DMS153 treated with DMSO at 0.1 percent for 48 hours (cell line): ENCODE measurements at regions not wholly inside any gene's neighbourhood (a gene's known extent, or its start where the extent isn't known, plus 50 kb on each side); places are given as distances from the start of the nearest gene placed in this dataset.
"Not testable (repeated sequence)": the region's sequence is repeated elsewhere in the genome, so short reads cannot be mapped to it uniquely, and the experiment has no call there.

Experiments used
- DNase-seq: peaks from one replicate; lab custom pipeline; 2025; ENCODE audit not compliant: unreplicated experiment; lab: John Stamatoyannopoulos, UW

DNA sequence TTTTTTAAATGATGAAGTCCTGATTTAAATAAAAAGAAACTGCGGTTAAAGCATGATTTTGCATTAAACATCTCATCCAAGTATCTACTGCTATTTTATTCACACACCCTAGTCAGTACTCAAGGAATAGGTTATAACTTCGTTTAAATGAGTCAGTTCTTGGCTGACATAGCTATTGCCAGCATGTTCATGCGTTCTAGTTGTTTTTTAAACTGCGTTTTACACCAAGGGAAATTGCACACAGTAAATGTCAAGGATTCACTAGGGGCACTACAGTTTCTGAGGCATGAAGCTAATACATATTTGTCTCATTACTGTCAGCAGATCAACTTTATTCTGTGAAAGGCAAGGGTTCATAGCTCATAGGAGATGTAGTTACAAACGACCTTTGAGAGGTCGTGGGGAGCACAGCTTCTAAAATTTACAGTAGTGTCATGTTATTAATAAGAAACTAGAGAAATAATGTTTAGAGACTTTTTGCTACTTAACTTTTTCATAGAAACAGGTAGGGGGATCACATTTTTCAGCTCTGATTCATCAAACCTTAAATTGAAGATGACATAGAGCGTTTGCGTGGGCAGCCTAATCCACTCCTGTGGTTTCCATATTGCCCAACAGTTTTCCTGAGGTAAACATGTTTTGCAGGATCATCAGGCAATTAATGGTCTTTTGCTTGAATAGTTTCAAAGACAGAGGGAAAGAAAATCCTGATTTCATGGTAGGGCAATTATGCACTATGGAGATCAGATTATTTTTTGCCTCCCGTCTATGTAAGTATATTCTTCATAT is 2222.7 kb upstream of the WWC1 start:
- DNase-seq = no peak

DNA sequence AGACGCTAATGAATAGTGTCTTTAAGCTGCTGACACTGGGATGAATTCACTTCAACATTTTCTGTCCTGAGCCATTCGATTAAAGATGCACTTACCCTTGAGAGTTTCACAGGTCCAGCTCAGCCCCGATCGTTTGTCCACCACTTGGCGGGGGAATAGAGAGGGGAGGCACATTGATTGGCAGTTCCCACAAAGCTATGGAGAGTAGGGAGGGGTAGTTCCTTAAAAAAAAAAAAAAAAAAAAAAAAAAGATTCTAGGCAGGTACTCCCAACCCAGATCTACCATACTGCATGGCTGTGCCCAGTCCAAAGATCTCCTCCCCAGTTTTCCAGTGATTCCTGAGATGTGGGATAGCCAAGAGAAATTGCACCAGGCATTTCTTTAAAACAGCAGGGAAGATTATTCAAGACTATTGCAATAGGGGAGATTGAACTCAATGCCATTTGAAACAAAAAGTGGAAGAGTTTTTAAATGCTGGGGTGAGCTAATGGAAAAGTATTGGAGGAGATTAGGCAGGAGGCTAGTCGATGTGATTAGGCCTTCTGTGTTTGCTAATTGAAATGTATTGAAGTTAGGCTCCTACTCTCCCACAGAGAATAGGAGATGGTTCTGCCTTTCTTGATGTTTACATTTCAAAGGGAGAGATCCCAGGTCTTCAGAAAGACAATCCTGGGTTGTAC is 2217.4 kb upstream of the WWC1 start:
- DNase-seq = no peak

DNA sequence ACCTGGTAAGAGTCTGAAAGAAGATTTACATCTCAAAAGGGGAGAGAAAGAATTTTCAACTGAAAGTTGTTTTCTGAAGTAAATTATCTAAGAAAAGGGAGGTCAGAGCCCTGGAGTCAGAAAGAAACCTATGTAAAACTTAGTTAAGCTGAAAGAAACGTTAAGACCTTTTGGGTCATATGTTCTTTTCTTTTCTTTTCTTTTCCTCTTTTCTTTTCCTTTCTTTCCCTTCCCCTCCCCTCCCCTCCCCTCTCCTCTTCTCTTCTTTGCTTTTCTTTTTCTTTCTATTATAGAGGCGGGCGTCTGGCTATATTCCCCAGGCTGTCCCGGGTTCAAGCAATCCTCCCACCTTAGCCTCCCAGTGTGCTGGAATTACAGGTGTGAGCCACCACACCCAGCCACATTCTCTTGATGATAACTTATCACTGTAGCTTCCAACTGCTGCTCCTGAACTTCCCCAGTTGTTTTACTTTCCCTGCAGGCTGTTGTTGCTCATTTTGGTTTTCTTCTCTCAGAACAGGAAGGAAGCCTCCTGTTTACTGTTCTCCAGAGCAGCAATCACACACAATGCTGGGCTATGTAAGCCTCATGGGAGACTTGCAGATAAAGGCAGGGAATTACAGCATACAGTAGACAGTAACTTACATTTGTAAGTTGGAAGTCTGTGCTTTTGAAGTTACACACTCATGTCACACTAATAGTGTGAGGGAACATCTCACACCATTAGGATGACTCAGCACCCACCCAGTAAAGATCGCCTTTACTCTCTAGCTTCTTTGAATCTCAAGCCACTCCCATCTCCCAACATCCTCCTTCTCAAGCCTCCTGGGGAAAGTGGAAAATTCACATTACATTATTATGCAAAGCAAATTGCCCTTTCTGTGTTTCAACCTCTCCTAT is 2216.6 kb upstream of the WWC1 start:
- DNase-seq = no peak

DNA sequence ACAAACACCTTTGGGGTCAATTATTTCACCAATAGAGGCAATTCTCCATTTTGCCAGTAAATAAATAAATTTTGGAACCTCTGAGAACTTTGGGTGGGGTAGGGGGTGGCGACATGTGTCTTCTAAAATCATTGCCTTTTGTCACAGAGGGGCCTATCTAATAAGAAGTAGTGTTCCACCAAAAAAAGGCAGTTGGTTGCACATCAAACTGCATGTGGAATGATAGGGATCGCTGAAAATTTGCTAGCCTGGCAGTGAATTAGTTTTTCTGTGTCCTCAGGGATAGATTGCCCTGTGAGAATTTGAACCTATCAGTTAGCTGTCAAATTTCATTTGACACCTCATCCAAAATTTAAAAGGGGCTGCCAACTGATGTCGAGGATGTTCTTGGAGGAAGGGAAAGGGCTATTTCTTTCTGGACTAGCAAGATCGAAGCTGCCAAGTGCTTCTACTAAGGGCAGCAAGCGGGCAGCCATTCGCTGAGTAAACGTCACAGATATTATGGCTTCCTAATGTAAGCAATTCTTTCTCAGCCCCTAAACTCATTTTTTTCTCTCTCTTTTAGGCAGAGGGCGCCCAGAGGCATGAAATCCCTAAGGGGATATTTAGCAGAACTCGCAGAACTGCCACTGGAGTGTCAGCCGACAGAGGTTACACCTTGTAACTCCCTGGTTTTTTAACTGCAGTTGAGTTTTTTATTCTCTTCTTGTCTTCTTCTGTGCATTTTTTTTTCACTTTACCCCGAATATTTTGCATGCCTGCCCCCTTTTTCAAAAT is 2208.1 kb upstream of the WWC1 start:
- no peak for DNase-seq

DNA sequence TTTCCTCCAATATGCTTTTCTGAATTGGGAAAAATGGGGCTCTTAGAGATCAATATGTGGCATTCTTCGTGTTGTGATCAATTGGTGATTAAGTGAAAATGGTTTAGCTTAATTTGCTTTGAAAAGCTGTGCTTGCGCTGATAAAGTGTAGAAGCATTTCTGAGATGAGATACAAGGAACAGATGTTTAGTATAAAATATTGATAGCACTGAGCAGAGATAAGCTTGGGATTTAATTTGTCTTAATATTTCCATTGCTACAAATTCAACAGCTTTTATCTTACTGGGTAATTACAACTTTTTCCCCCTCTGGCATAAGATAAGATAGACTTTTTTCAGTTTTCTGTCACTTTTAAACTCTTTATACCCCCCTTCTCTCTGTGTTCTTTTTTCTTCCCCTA is 2204.9 kb upstream of the WWC1 start:
- DNase-seq = no peak

DNA sequence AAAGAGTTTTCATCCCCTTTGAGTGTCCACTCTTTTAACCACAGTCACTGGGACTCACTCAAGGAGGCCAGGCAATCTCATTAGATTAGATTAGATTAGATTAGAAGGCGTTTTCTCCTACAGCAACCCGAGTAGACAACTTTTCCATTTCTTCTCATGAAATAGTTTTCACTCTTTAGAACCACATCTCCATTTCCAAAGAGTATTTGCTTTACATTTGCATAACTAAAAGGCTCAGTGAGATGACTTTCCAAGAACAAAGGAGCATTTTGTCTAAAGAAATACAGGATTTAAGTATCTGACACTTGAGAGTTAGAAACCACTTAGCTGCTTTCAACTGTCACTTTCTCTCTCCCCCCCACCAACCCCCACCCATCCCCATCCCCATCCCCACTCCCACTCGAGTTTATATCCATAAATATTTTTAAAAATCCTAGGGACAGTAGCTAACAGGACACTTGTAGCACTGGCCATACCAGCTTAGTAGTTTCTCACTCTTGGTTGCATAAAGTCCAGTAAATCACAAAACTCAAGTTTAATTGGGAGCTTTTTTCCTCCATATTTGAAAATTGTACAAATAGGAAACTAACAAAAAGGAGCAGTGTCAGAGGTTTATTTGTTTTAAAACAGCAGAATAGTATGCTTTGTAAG is 2202.9 kb upstream of the WWC1 start:
- DNase-seq = no peak

DNA sequence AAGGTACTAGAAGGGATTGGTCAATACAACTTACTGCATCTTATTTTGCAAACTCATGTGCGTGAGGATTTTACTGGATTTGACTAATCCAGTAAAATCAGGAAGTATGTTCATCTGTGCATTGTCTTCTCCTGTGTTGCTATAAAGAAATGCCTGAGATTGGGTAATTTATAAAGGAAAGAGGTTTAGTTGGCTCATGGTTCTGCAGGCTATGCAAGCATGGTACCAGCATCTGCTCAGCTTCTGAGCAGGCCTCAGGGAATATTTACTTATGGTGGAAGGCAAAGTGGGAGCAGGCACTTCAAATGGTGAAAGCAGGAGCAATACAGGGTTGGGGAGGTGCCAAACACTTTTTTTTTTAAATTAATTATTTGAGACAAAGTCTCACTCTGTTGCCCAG is 2199.5 kb upstream of the WWC1 start:
- no peak for DNase-seq

DNA sequence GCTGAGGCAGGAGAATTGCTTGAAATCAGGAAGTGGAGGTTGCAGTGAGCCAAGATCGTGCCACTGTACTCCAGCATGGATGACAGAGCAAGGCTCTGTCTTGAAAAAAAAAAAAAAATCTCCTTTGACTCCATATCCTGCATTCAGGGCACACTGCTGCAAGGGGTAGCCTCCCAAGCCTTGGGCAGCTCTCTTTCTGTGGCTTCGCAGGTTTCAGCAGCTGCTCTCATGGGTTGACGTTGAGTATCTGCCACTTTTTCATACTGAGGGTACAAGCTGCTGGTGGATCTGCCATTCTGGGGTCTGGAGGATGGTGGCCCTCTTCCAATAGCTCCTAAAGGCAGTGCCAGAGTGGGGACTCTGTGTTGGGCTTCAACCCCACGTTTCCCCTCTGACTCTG is 2198.1 kb upstream of the WWC1 start:
- DNase-seq = no peak

DNA sequence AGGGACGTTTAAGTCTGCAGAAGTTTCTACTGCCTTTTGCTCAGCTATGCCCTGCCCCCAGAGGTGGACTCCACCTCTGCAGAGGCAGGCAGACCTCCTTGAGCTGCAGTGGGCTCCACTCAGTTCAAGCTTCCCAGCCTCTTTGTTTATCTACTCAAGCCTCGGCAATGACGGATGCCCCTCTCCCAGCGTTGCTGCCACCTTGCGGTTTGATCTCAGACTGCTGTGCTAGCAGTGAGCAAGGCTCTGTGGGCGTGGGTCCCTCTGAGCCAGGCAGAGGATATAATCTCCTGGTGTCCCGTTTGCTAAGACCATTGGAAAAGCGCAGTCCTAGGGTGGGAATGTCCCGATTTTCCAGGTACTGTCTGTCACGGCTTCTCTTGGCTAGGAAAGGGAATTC is 2188.5 kb upstream of the WWC1 start:
- no peak for DNase-seq

DNA sequence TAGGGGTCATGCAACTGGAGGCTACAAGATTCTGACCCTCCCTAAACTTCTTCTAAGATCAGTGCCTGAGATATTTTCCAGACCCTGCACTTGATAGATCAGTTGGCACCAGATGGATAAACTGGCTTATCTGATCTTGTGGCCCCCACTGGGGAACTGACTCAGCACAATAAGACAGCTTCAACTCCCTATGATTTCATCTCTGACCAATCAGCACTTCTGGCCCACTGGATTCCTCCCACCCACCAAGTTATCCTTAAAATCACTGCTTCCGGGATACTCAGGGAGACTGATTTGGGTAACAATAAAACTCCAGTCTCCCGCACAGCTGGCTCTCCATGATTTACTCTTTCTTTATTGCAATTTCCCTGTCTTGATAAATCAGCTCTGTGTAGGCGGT is 2180.4 kb upstream of the WWC1 start:
- no peak for DNase-seq

DNA sequence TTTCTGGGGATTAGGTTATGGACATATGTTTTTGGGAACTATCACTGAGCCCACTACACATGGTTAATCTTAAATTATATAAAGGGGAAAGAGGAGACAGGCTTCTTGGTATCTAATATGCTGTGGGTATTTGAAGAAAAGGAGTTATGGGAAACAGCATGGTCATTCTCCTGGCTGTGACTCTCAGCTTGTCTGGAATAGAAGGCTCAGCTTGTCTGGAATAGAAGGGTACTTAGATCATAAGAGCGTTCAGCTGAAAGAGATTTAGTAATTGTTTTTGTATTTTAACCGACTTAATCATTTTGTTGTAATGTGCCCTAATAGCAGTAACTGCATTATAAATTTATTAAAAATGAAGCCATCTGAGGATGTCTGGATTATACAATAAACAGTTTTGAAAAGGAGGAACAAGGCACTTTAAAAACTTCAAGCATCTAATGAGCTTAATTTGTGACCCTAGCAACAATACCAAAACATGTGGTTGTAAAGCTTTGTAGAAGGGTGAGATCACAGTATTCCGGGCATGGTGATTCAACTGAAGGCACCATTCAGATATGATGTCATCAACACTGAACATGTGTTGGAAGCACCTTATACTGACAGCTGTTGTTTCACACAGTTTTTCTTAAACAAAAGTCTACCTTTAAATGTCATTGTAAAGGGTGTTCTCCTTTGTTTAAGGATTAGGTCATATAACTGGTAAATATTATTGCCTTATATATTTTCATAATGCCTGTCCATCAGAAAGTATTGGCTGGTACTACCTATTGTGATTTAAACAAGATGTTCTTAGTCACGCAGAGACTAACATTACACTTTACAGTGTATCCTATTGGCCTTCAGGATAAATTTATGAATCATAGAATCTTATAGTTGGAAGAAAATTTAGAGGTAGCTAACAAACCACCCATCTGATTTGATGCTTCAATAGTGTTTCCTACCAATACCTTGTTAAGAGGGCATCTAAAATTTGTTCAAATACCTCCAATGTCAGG is 2174.1 kb upstream of the WWC1 start:
- DNase-seq = no peak

DNA sequence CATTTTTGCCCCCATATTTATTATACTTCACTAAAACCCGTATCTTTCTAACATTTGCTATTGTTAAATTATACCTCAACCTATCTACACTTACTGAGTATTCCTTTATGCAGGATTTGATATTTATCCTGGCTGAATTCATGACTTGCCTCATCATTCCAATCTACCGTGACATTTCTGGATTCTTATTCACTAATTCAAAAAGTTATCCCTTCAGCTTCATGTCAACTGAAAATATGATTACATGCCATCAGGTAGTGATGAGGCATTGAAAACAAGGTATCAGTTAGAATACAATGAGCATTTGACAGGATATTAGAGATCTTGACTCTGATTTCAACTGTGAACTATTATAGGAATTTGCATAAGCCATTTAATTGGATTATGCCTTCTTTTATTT is 2171.9 kb upstream of the WWC1 start:
- DNase-seq = no peak

DNA sequence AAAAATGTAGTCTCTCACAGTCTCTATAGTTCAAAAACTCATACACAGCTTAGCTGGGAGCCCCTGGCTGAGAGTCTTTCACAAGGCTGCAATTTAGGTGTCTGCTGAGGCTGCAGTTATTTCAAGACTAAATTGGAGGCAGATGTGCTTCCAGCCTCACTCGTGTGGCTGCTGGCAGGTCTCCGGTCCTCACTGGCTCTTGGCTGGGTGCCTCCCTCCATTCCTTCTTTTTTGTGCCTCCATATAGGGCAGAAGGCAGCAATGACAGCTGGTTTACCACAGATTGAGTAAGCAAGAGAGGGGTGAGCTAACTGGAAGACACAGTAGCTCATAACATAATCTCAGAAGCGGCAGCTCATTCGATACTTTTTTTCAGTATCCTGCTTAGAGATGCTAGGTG is 2167.7 kb upstream of the WWC1 start:
- DNase-seq = no peak

DNA sequence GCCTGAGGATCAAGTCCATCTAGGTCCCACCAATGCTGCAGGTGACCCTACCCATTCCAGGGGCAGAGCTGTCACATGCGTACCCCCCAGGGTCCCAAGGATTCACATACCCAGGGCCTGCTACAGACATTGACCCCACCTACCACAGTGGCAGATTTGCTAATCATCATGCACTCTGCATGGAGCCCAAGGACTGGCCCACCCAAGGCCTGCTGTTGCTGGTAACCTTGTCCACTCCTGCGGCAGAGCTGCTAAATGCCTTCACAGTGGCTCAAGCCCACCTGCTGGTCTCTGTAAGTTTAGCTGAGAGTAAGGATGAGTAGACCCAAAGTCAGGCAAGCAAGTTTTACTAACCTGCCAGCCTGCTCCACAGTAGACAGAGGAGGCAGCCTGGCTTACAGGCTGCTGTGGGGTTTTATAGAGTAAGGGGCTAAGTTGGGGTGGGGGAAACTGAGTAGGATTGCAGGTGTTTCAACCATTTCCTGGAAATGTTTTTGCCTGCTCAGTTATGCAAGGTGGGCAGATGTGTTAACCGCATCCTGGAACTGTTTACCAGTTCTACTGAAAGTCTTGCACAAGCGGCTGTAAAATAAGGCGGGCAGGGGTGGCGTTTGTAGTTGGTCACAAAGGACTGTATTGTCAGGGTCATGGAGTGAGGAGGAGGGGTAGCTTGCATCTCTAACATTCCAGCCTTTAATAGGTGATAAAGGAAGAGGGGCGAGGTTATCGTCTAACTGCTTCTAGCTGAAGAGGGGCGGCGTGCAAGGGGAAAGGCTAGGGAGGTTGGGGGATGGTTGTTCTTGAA is 2163.5 kb upstream of the WWC1 start:
- no peak for DNase-seq

DNA sequence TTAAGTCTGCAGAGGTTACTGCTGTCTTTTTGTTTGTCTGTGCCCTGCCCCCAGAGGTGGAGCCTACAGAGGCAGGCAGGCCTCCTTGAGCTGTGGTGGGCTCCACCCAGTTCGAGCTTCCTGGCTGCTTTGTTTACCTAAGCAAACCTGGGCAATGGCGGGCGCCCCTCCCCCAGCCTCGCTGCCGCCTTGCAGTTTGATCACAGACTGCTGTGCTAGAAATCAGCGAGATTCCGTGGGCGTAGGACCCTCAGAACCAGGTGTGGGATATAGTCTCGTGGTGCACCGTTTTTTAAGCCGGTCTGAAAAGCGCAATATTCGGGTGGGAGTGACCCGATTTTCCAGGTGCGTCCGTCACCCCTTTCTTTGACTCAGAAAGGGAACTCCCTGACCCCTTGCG is 2146.3 kb upstream of the WWC1 start:
- not testable (repeated sequence) for DNase-seq

DNA sequence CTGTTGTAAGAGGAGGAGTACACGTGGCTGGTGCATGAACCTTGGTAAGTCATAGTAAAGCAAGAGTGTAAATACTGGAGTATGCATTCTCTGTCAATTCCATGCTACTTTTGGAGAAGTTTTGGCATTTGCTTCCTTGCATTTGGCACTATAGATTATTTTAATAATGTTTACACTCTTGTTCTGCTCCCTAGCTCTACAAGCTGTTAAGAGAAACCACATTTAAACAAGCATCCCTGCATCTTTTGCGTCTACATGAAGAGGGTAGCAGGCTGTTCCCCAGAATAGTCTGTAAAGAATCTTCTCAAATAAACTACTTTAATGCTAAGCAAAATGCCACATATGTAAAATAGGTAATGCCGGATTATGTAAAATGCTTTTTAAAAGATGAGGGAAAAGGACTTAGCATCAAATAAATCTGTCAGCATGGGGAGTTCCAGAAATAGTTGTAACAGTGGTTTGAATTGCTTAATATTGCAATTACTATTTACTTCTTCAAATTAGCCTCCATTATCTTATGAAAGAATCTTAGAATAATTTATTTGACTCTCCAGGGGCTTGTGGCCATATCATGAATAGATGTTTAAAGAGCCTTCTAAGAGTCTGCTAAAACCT is 2127.3 kb upstream of the WWC1 start:
- DNase-seq = no peak

DNA sequence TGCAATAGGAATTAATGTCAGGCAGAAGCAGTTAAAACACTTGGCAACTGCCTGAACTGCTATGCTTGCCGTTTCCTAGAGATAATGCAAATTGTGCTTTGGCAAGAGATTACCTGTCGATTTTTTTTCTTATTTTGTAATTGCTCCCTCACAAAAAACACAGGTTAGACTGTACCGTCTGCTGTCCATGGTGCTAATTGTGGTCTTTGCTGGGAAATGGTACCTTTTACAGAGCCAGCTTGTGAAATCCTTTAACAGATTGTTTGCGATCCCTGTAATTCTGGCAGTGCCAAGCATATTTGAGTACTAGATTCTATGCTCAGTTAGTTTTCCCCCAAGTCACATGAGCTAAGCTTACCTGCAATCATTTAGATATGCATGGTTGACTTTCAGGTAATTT is 2125.8 kb upstream of the WWC1 start:
- DNase-seq = no peak

DNA sequence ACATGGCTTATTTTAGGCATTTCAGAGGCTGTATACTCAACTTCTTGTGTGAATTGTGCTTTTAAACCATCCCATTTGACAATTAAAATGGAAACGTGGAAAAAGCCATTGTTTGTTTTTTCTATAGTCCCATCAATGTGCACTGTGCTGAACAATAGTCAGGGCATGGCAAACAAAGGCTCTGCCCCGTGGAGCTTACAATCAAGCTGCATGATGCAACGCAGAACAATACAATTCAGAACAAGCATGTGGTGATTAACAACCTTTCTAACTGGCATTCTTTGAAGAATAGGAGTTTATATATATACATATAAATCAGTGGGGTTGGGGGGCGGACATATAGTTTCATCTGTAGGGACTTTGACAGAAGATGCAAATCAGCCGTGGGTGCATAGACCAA is 2125.4 kb upstream of the WWC1 start:
- no peak for DNase-seq
